ENCODE measurements at regions not wholly inside any gene's neighbourhood (a gene's known extent, or its start where the extent isn't known, plus 50 kb on each side); places are given as distances from the start of the nearest gene placed in this dataset.

- ChIA-PET POLR2A (ENCODE audit: unreplicated experiment) (no interaction called here), CTCF (no interaction called here)
- dilution Hi-C loops (cut with HindIII; ENCODE audit: low sequenced_read_pairs, unreplicated experiment), result no loop called here
- Histone ChIP-seq H2AK9ac (replicated peaks; ENCODE audit: low read depth, low read length, poor library complexity) (no peak overlapping the region), H3K4me3 (ENCODE audit: insufficient read depth, low read depth, low read length) (no peak overlapping the region), H2BK120ac (ENCODE audit: low read depth, low read length) (no peak overlapping the region), H4K8ac (ENCODE audit: low read depth in 2 of 2, low read length in 2 of 2) (no peak overlapping the region), H2AFZ (replicated peaks; ENCODE audit: low read length, poor library complexity) (no peak overlapping the region), H4K91ac (ENCODE audit: insufficient read depth, low read depth, low read length) (no peak overlapping the region), H3K27ac (ENCODE audit: insufficient read depth, low read length) (no peak overlapping the region), H4K20me1 (ENCODE audit: insufficient read depth, low read length) (no peaks in the 10 kb centered on the region), H3K4me1 (ENCODE audit: control insufficient read depth, insufficient read depth, low read length) (no peaks in the 10 kb centered on the region), H2BK20ac (ENCODE audit: low read depth, low read length) (no peak overlapping the region), H3K14ac (replicated peaks; ENCODE audit: low read depth, low read length) (no peak overlapping the region), H3K9me1 (ENCODE audit: insufficient read depth, low read length) (no peaks in the 10 kb centered on the region), H2AK5ac (ENCODE audit: low read depth, low read length) (no peak overlapping the region), H2BK5ac (ENCODE audit: low read depth, low read length, poor library complexity, severe bottlenecking) (no peak overlapping the region), H3K27me3 (ENCODE audit: control insufficient read depth, insufficient read depth, low read length) (no peaks in the 10 kb centered on the region), H3K23ac (ENCODE audit: low read depth, low read length) (no peak overlapping the region), H4K5ac (ENCODE audit: low read depth, low read length) (no peak overlapping the region), H3K9me3 (ENCODE audit: control insufficient read depth, insufficient read depth, low read length) (no peaks in the 10 kb centered on the region), H2BK15ac (ENCODE audit: low read depth, low read length) (no peak overlapping the region), H3K79me1 (ENCODE audit: low read depth in 1 of 2, low read length in 2 of 2) (no peaks in the 10 kb centered on the region), H3K4ac (ENCODE audit: low read depth, low read length) (no peak overlapping the region), H3K36me3 (ENCODE audit: control insufficient read depth, insufficient read depth, low read length) (no peaks in the 10 kb centered on the region), H3K56ac (ENCODE audit: extremely low read depth, insufficient read depth, low read length) (no peak overlapping the region), H3K4me2 (ENCODE audit: low read depth, low read length) (no peak overlapping the region), H3K18ac (ENCODE audit: low read depth, low read length) (no peak overlapping the region), H3K9ac (ENCODE audit: low read depth, low read length) (no peak overlapping the region)
- in situ Hi-C loops (cut with MboI; ENCODE audit: low sequenced_read_pairs), result no loop called here
- DNase-seq (no peak), ATAC-seq (ENCODE audit: low read depth) (no peak)
- WGBS, 2 experiments (ENCODE audit: extremely low coverage in 2 of 2, insufficient read length in 1 of 2), result no CpG with 5 or more reads among the region's 6 CpGs
- intact Hi-C loops (cut with micrococcal nuclease), result no loop called here
- no peak for TF ChIP-seq CTCF (conservative IDR thresholded peaks at IDR 0.05; ENCODE audit: low read depth, low read length)
- TF ChIP-seq POLR2A (IDR thresholded peaks at IDR 0.05; ENCODE audit: low read depth, low read length), result no peak
- TF ChIP-seq NFE2L2 (IDR thresholded peaks at IDR 0.05; ENCODE audit: low read depth, low read length), result no peak
- TF ChIP-seq MXI1 (IDR thresholded peaks at IDR 0.05; ENCODE audit: borderline replicate concordance, low read depth, low read length), result no peak
- TF ChIP-seq CHD1 (IDR thresholded peaks at IDR 0.05; ENCODE audit: low read depth, low read length), result no peak
- TF ChIP-seq CEBPB (IDR thresholded peaks at IDR 0.05; ENCODE audit: low read depth, low read length), result no peak
- TF ChIP-seq RCOR1 (IDR thresholded peaks at IDR 0.05; ENCODE audit: insufficient replicate concordance, low read length), result no peak
- no peak for TF ChIP-seq RAD21 (IDR thresholded peaks at IDR 0.05; ENCODE audit: low read length)
- no peak for TF ChIP-seq MAFK (IDR thresholded peaks at IDR 0.05; ENCODE audit: low read depth, low read length)
- no peak for TF ChIP-seq FOS (IDR thresholded peaks at IDR 0.05; ENCODE audit: low read depth, low read length)
- TF ChIP-seq BHLHE40 (IDR thresholded peaks at IDR 0.05; ENCODE audit: low read depth, low read length), result no peak
- TF ChIP-seq ELK1 (IDR thresholded peaks at IDR 0.05; ENCODE audit: borderline replicate concordance, low read depth, low read length), result no peak
- TF ChIP-seq USF2 (IDR thresholded peaks at IDR 0.05; ENCODE audit: low read depth, low read length), result no peak
- no peak for TF ChIP-seq SMC3 (IDR thresholded peaks at IDR 0.05; ENCODE audit: low read depth, low read length)
- BruUV-seq (replicated peaks), result no TSS peak
These were observed 65.4 kb downstream of the NKX6-1 start for GRCh38 chr4:84433633-84434222.

Measured in IMR-90 (cell line).